HepG2 (cell line): ENCODE measurements at regions not wholly inside any gene's neighbourhood (a gene's known extent, or its start where the extent isn't known, plus 50 kb on each side); places are given as distances from the start of the nearest gene placed in this dataset.

ENCODE experiments used
- ATAC-seq: fragments of 200-7000 bp; cut with Tn5 transposase; 3 replicates; pipeline ENCODE4 v1.9.1; 2020; ENCODE audit warnings: mild to moderate bottlenecking, moderate library complexity
- BruUV-seq: library from RNA; stranded (reverse); fragments of 400-500 nt; replicated peaks from 2 replicates; lab custom pipeline; 2021; lab: Mats Ljungman, UMichigan
- CTCF ChIA-PET: fragments of 300-600 bp; formaldehyde crosslinking; extraction: SDS; loops from one replicate; lab custom pipeline; 2021; ENCODE audit warnings: low total read pairs, inconsistent platforms, low intra/inter-chr PET ratio; lab: Yijun Ruan, JAX
- POLR2A ChIA-PET: fragments of 350-600 bp; sonication (Branson Sonifier 250); formaldehyde crosslinking; loops from one replicate; lab custom pipeline; 2020; ENCODE audit warnings: antibody characterized with exemption, inconsistent platforms; lab: Yijun Ruan, JAX
- DNase-seq: peaks from one replicate; pipeline ENCODE4 v3.0.0-alpha.2; 2015; ENCODE audit warnings: low spot score
- FAIRE-seq: peaks from 3 replicates; lab custom pipeline; 2011; peaks lifted over from hg19 to GRCh38; lab: Jason Lieb, UNC
- H2AFZ ChIP-seq: one replicate; pipeline ENCODE4 v1.6.1; 2011; ENCODE audit warnings: low read length, inconsistent platforms
- H3K27ac ChIP-seq: fragments of 300-600 bp; 3 replicates; pipeline ENCODE4 v1.8.0; 2011; ENCODE audit warnings: mixed run types, mild to moderate bottlenecking, mixed read lengths, low read length, inconsistent platforms; ENCODE audit not compliant: insufficient read depth; ENCODE audit errors: extremely low read length
- H3K27me3 ChIP-seq, 2 experiments: fragments of 200-600 bp in 1 of 2; 2 replicates in 1 of 2; 3 replicates in 1 of 2; pipeline versions ENCODE4 v1.6.0 to v1.8.0; 2011; ENCODE audit warnings: low read length in 2 of 2, mild to moderate bottlenecking in 2 of 2, moderate library complexity in 2 of 2, inconsistent platforms in 1 of 2; ENCODE audit not compliant: insufficient read depth in 2 of 2, control insufficient read depth in 1 of 2
- H3K36me3 ChIP-seq, 2 experiments: fragments of 200-600 bp in 1 of 2; replicated peaks in 1 of 2; 2 replicates in 1 of 2; 3 replicates in 1 of 2; pipeline versions ENCODE4 v1.5.1 to v1.8.0; 2011; ENCODE audit warnings: low read length in 2 of 2, inconsistent platforms in 1 of 2; ENCODE audit not compliant: insufficient read depth in 2 of 2, control insufficient read depth in 1 of 2
- H3K4me1 ChIP-seq: 2 replicates; pipeline ENCODE4 v1.5.1; 2012; ENCODE audit warnings: low read length, inconsistent platforms; ENCODE audit not compliant: insufficient read depth
- H3K4me2 ChIP-seq: 2 replicates; pipeline ENCODE4 v1.6.0; 2011; ENCODE audit warnings: low read depth, low read length, inconsistent platforms
- H3K4me3 ChIP-seq, 3 experiments: fragments of 200-600 bp in 1 of 3; sonication (generic), shearing (Covaris generic) in 1 of 3; replicated peaks in 1 of 3; 2 replicates each; pipeline ENCODE4 v1.5.1; 2011 to 2016; ENCODE audit warnings: low read length in 3 of 3, inconsistent platforms in 2 of 3, low read depth in 2 of 3, mild to moderate bottlenecking in 2 of 3, control low read depth in 1 of 3, mixed read lengths in 1 of 3; ENCODE audit not compliant: insufficient read depth in 1 of 3
- H3K79me2 ChIP-seq: one replicate; pipeline ENCODE4 v1.6.1; 2011; ENCODE audit warnings: low read length, inconsistent platforms; ENCODE audit not compliant: insufficient read depth
- H3K9ac ChIP-seq: 2 replicates; pipeline ENCODE4 v1.6.0; 2011; ENCODE audit warnings: mild to moderate bottlenecking, low read depth, low read length, inconsistent platforms; ENCODE audit not compliant: insufficient read depth
- H3K9me3 ChIP-seq: 2 replicates; pipeline ENCODE4 v1.5.1; 2012; ENCODE audit warnings: mild to moderate bottlenecking, low read length
- H4K20me1 ChIP-seq: 2 replicates; pipeline ENCODE4 v1.6.0; 2011; ENCODE audit warnings: inconsistent platforms, mild to moderate bottlenecking, low read length, moderate library complexity; ENCODE audit not compliant: insufficient read depth
- ADNP ChIP-seq: sonication (generic); formaldehyde crosslinking; IDR thresholded peaks from 2 replicates; pipeline ENCODE4 v1.4.0; 2020; ENCODE audit warnings: missing genetic modification reagents
- FOXM1 ChIP-seq: sonication (generic); formaldehyde crosslinking; IDR thresholded peaks from 2 replicates; pipeline ENCODE4 v1.5.0; 2020; ENCODE audit warnings: missing genetic modification reagents
- GTF2F1 ChIP-seq: fragments of 150-350 bp; IDR thresholded peaks from 2 replicates; pipeline ENCODE4 v1.6.1; 2014; ENCODE audit warnings: low read length
- HOXA9 ChIP-seq: sonication (generic); formaldehyde crosslinking; IDR thresholded peaks from 2 replicates; pipeline ENCODE4 v1.8.1; 2022; ENCODE audit warnings: missing genetic modification reagents, mild to moderate bottlenecking, moderate library complexity, borderline replicate concordance
- NR2F2 ChIP-seq: IDR thresholded peaks from 2 replicates; pipeline ENCODE4 v1.6.1; 2012; ENCODE audit warnings: low read depth, inconsistent platforms, borderline replicate concordance
- NR3C1 ChIP-seq: sonication (generic); formaldehyde crosslinking; IDR thresholded peaks from 2 replicates; pipeline ENCODE4 v1.4.0; 2020; ENCODE audit warnings: missing genetic modification reagents
- RFXANK ChIP-seq: IDR thresholded peaks from 2 replicates; pipeline ENCODE4 v1.6.1; 2016
- SETDB1 ChIP-seq: sonication (generic); formaldehyde crosslinking; IDR thresholded peaks from 2 replicates; pipeline ENCODE4 v1.5.1; 2020; ENCODE audit warnings: missing genetic modification reagents, mild to moderate bottlenecking, borderline replicate concordance
- TARDBP ChIP-seq: sonication (generic); formaldehyde crosslinking; IDR thresholded peaks from 2 replicates; pipeline ENCODE4 v1.8.0; 2022; ENCODE audit warnings: mild to moderate bottlenecking, missing genetic modification reagents
- TRAFD1 ChIP-seq: sonication (generic); formaldehyde crosslinking; IDR thresholded peaks from 2 replicates; pipeline ENCODE4 v1.5.1; 2020; ENCODE audit warnings: missing genetic modification reagents, mild to moderate bottlenecking, borderline replicate concordance
- U2AF1 ChIP-seq: fragments of 200-400 bp; formaldehyde crosslinking; optimal IDR thresholded peaks from 2 replicates; pipeline ENCODE3; 2017; ENCODE audit warnings: mild to moderate bottlenecking, low read depth, low read length
- UBTF ChIP-seq: sonication (generic); formaldehyde crosslinking; IDR thresholded peaks from 2 replicates; pipeline ENCODE4 v1.4.0; 2020; ENCODE audit warnings: mild to moderate bottlenecking, missing genetic modification reagents
- USF2 ChIP-seq, 2 experiments: sonication (generic) in 1 of 2; formaldehyde crosslinking in 1 of 2; IDR thresholded peaks; 2 replicates each; pipeline versions ENCODE4 v1.5.1 to v1.6.1; 2011 to 2020; ENCODE audit warnings: borderline replicate concordance in 1 of 2, low read depth in 1 of 2, low read length in 1 of 2, mild to moderate bottlenecking in 1 of 2, missing genetic modification reagents in 1 of 2, moderate library complexity in 1 of 2
- ZC3H4 ChIP-seq: sonication (generic); formaldehyde crosslinking; IDR thresholded peaks from 2 replicates; pipeline ENCODE4 v1.4.0; 2020; ENCODE audit warnings: missing genetic modification reagents, borderline replicate concordance
- ZNF18 ChIP-seq: sonication (generic); formaldehyde crosslinking; IDR thresholded peaks from 2 replicates; pipeline ENCODE4 v1.8.0; 2022; ENCODE audit warnings: mild to moderate bottlenecking, missing genetic modification reagents; ENCODE audit not compliant: insufficient replicate concordance
- ZNF557 ChIP-seq: sonication (generic); formaldehyde crosslinking; IDR thresholded peaks from 2 replicates; pipeline ENCODE4 v1.4.0; 2020; ENCODE audit warnings: missing genetic modification reagents
- WGBS: methylation state at CpG from one replicate; pipeline ENCODE4 v1.1.6; 2017; ENCODE audit warnings: low lambda C conversion rate; 5-methylcytosine and 5-hydroxymethylcytosine counted together
- in situ Hi-C: cut with HindIII; loops from 2 replicates; pipeline ENCODE4 v1.10.0; 2017; ENCODE audit warnings: low pct_unique_long_range_greater_than_20kb; ENCODE audit not compliant: extremely low pct_ligation_motif_present
- intact Hi-C: fragments of 100-400 bp; cut with micrococcal nuclease; formaldehyde crosslinking; loops from one replicate; pipeline ENCODE4 v1.10.0; 2022; ENCODE audit not compliant: unreplicated experiment

- no peak for TF ChIP-seq U2AF1
- no peak for TF ChIP-seq ZNF18
- no peak for TF ChIP-seq NR2F2
- TF ChIP-seq TRAFD1 (CRISPR knock-in tag): no peak
- TF ChIP-seq, all 625 proteins: peak for 0
These were observed 463.6 kb upstream of the CD180 start (continued) for GRCh38 chr5:67660149-67660548.

- H3K4me3 ChIP-seq: no peak overlapping the region
- WGBS: 69% methylated on average over 6 of the region's 6 CpGs
- intact Hi-C loops (no loop called here), in situ Hi-C loops (no loop called here)
- ChIA-PET POLR2A (no interaction called here), CTCF (no interaction called here)
- ATAC-seq (no peak), FAIRE-seq (no peak), DNase-seq (no peak)
- H3K27ac ChIP-seq: no peak overlapping the region
- no peak overlapping the region for H3K9ac ChIP-seq
- H2AFZ ChIP-seq: no peak overlapping the region
- no peaks in the 10 kb centered on the region for H3K36me3 ChIP-seq
- H3K9me3 ChIP-seq: no peaks in the 10 kb centered on the region
- H3K4me2 ChIP-seq: no peak overlapping the region
- H4K20me1 ChIP-seq: no peaks in the 10 kb centered on the region
- no TSS peak for BruUV-seq
- no peaks in the 10 kb centered on the region for H3K79me2 ChIP-seq
- H3K4me1 ChIP-seq: no peaks in the 10 kb centered on the region
- H3K27me3 ChIP-seq: no peaks in the 10 kb centered on the region
- TF ChIP-seq GTF2F1 (no peak), FOXM1 (CRISPR knock-in tag) (no peak), ZC3H4 (no peak), RFXANK (CRISPR knock-in tag) (no peak), ADNP (CRISPR knock-in tag) (no peak), TARDBP (CRISPR knock-in tag) (no peak), ZNF557 (CRISPR knock-in tag) (no peak), HOXA9 (CRISPR knock-in tag) (no peak), UBTF (no peak), SETDB1 (CRISPR knock-in tag) (no peak), USF2 (IDR thresholded peaks at IDR 0.05; ENCODE audit: low read depth, low read length) (no peak), USF2 (CRISPR knock-in tag; IDR thresholded peaks at IDR 0.05; ENCODE audit: borderline replicate concordance) (no peak), NR3C1 (CRISPR knock-in tag) (no peak)
These were observed 462.7 kb upstream of the CD180 start for GRCh38 chr5:67659288-67659687.
